ENCODE measurements at regions not wholly inside any gene's neighbourhood (a gene's known extent, or its start where the extent isn't known, plus 50 kb on each side); places are given as distances from the start of the nearest gene placed in this dataset.

DNA sequence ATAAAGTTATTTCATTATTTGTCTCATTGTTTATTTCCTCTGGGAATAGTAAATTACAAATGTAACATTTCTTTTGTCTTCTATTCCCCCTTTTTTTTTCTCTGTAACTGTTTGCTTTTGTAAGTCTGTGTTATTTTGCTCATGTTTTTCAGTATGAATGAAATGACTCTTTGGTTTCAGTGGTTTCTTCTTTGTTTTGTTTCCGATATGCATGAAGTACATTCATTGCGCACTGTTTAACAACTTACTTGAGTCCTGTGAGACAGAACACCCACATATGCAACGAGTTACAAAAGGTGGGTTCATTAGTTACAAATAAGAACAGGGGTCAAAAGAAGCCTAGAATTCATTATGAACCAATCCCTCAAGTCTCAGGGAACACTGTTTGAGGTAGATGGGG lies 175.0 kb upstream of the UGT8 start:
- TF ChIP-seq, protein P1, sequence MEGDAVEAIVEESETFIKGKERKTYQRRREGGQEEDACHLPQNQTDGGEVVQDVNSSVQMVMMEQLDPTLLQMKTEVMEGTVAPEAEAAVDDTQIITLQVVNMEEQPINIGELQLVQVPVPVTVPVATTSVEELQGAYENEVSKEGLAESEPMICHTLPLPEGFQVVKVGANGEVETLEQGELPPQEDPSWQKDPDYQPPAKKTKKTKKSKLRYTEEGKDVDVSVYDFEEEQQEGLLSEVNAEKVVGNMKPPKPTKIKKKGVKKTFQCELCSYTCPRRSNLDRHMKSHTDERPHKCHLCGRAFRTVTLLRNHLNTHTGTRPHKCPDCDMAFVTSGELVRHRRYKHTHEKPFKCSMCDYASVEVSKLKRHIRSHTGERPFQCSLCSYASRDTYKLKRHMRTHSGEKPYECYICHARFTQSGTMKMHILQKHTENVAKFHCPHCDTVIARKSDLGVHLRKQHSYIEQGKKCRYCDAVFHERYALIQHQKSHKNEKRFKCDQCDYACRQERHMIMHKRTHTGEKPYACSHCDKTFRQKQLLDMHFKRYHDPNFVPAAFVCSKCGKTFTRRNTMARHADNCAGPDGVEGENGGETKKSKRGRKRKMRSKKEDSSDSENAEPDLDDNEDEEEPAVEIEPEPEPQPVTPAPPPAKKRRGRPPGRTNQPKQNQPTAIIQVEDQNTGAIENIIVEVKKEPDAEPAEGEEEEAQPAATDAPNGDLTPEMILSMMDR (IDR thresholded peaks at IDR 0.05): no peak
- TF ChIP-seq POLR2A (IDR thresholded peaks at IDR 0.05): no peak
